NT2/D1 (cell line): ENCODE measurements at regions not wholly inside any gene's neighbourhood (a gene's known extent, or its start where the extent isn't known, plus 50 kb on each side); places are given as distances from the start of the nearest gene placed in this dataset.

Source experiments
- SUZ12 ChIP-seq: IDR thresholded peaks from 2 replicates; pipeline ENCODE4 v1.6.1; 2011; ENCODE audit not compliant: insufficient read length, insufficient read depth; ENCODE audit errors: extremely low read depth
- ZNF274 ChIP-seq: IDR thresholded peaks from 2 replicates; pipeline ENCODE4 v1.6.1; 2011; ENCODE audit warnings: mild to moderate bottlenecking, low read depth, low read length

- TF ChIP-seq ZNF274 (no peak), SUZ12 (no peak)
Observed at GRCh38 chr5:15065091-15065490, 193.5 kb upstream of the ANKH start.
